Adrenal gland (tissue), 9 donors: ENCODE measurements at regions not wholly inside any gene's neighbourhood (a gene's known extent, or its start where the extent isn't known, plus 50 kb on each side); places are given as distances from the start of the nearest gene placed in this dataset.

Source experiments
- DNase-seq, 7 donors: peaks; one replicate each; pipeline ENCODE4 v3.0.0-alpha.2; 2019 to 2020
- H3K27ac ChIP-seq, 5 donors: fragments of 200-600 bp; sonication (generic) in 4 of 5; 1 replicate in 3 of 5; 2 replicates in 2 of 5; pipeline versions ENCODE4 v1.5.1 to v1.8.0; 2016 to 2020; ENCODE audit warnings: mild to moderate bottlenecking in 1 of 5
- H3K27me3 ChIP-seq: fragments of 200-600 bp; 2 replicates; pipeline ENCODE4 v1.8.0; 2021
- H3K36me3 ChIP-seq, 2 donors: fragments of 200-600 bp; replicated peaks in 1 of 2; 1 replicate in 1 of 2; 2 replicates in 1 of 2; pipeline versions ENCODE4 v1.5.1 to v1.8.0; 2018 to 2022
- H3K4me1 ChIP-seq, 2 donors: fragments of 200-600 bp; replicated peaks in 1 of 2; 1 replicate in 1 of 2; 2 replicates in 1 of 2; pipeline versions ENCODE4 v1.5.1 to v1.8.0; 2018 to 2021
- H3K4me3 ChIP-seq, 4 donors: fragments of 200-600 bp; sonication (generic) in 3 of 4; one replicate each; pipeline ENCODE4 v1.5.1; 2016 to 2018
- H3K9me3 ChIP-seq, 3 donors: fragments of 200-600 bp; sonication (generic) in 1 of 3; replicated peaks in 1 of 3; 1 replicate in 2 of 3; 2 replicates in 1 of 3; pipeline versions ENCODE4 v1.5.1 to v1.8.0; 2016 to 2021
- POLR2A ChIP-seq, 2 donors: fragments of 450-650 bp; IDR thresholded peaks; one replicate each; pipeline ENCODE4 v1.6.1; 2017; ENCODE audit warnings: antibody characterized with exemption in 2 of 2, mild to moderate bottlenecking in 2 of 2, moderate library complexity in 1 of 2
- WGBS, 4 donors: extraction: QIAGEN DNeasy Blood & Tissue Kit in 2 of 4; methylation state at CpG; one replicate each; pipeline versions ENCODE4 v1.1.5 to v1.1.7; 2013 to 2017; 5-methylcytosine and 5-hydroxymethylcytosine counted together
- intact Hi-C, 2 donors: fragments of 100-400 bp; cut with DNase I; formaldehyde crosslinking; loops; one replicate each; pipeline versions ENCODE4 v1.14.1 to v1.15.0; 2022 to 2023
- TF ChIP-seq, protein P1 (sequence below), 6 experiments: fragments of 450-650 bp in 4 of 6; fragments of 200-600 bp in 2 of 6; sonication (generic) in 1 of 6; IDR thresholded peaks; 1 replicate in 5 of 6; 2 replicates in 1 of 6; pipeline versions ENCODE4 v1.5.1 to v1.8.0; 2016 to 2021; ENCODE audit warnings: antibody characterized with exemption in 6 of 6, mild to moderate bottlenecking in 2 of 6, moderate library complexity in 1 of 6
- donor health status: healthy with polysubstance abuse.
- donor health status: Bipolar disorder and iron deficiency.
- donor health status: DM: yes; HTN: yes; CAD: no.
- donor health status: DM: no; HTN: no; CAD: no.
- donor health status: DM: no; HTN: no; CAD: no.

DNA sequence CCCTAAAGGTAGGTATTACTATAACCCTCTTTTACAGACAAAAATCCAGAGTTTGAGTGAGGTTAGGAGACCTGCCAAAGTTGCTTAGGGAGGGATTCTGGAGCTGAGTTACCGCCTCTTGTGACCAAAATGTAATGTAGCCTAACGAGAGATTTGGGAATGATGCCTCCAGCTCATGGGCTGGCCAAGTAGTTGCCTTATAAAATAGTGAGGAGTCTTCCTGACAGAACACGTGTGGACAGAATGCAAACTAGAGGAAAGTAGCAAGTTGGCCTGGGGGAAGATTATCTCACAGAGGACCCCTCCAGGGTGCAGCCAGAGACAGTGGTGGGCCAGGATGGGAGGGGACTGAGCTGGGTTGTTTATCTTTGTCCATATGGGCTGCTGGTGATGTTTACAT lies 543.7 kb upstream of the CDH11 start:
- no peak for DNase-seq
- WGBS, 4 donors, result 75 to 78% (median 76%) methylated on average over 3 of the region's 3 CpGs
- no peaks in the 10 kb centered on the region for H3K27me3 ChIP-seq
- no peaks in the 10 kb centered on the region for H3K36me3 ChIP-seq
- no peak for TF ChIP-seq POLR2A (IDR thresholded peaks at IDR 0.05)
- TF ChIP-seq, protein P1, sequence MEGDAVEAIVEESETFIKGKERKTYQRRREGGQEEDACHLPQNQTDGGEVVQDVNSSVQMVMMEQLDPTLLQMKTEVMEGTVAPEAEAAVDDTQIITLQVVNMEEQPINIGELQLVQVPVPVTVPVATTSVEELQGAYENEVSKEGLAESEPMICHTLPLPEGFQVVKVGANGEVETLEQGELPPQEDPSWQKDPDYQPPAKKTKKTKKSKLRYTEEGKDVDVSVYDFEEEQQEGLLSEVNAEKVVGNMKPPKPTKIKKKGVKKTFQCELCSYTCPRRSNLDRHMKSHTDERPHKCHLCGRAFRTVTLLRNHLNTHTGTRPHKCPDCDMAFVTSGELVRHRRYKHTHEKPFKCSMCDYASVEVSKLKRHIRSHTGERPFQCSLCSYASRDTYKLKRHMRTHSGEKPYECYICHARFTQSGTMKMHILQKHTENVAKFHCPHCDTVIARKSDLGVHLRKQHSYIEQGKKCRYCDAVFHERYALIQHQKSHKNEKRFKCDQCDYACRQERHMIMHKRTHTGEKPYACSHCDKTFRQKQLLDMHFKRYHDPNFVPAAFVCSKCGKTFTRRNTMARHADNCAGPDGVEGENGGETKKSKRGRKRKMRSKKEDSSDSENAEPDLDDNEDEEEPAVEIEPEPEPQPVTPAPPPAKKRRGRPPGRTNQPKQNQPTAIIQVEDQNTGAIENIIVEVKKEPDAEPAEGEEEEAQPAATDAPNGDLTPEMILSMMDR (IDR thresholded peaks at IDR 0.05), result no peak
- H3K9me3 ChIP-seq, result no peaks in the 10 kb centered on the region
- H3K27ac ChIP-seq, result no peak overlapping the region
- H3K4me3 ChIP-seq, result no peak overlapping the region
- intact Hi-C loops, result no loop called here
- no peaks in the 10 kb centered on the region for H3K4me1 ChIP-seq

DNA sequence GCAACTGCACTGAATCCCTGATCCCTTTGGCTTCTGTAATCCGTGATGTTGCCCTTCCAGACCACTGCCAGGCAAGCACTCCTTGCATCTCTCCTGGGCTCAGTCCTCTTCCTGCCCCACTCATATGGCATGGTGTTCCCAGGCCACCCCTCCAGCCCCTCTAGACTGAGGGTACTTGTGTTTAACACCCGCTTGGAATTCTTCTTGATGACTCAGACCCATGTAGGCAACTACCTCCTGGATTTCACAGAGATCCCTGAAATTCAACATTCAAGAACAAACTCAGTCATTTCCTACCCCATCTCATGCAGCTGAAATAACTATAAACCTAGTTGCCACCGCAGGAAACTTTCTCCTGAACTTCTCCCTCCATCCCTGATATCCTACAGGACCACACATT lies 541.9 kb upstream of the CDH11 start:
- H3K9me3 ChIP-seq, result no peaks in the 10 kb centered on the region
- no peaks in the 10 kb centered on the region for H3K27me3 ChIP-seq
- H3K4me3 ChIP-seq, result no peak overlapping the region
- DNase-seq, result no peak
- H3K36me3 ChIP-seq, result no peaks in the 10 kb centered on the region
- TF ChIP-seq, protein P1 (IDR thresholded peaks at IDR 0.05), result no peak
- TF ChIP-seq POLR2A (IDR thresholded peaks at IDR 0.05), result no peak
- no peaks in the 10 kb centered on the region for H3K4me1 ChIP-seq
- 79 to 94% (median 91%) methylated on average over 3 of the region's 3 CpGs for WGBS, 4 donors
- intact Hi-C loops, result no loop called here
- no peak overlapping the region for H3K27ac ChIP-seq

DNA sequence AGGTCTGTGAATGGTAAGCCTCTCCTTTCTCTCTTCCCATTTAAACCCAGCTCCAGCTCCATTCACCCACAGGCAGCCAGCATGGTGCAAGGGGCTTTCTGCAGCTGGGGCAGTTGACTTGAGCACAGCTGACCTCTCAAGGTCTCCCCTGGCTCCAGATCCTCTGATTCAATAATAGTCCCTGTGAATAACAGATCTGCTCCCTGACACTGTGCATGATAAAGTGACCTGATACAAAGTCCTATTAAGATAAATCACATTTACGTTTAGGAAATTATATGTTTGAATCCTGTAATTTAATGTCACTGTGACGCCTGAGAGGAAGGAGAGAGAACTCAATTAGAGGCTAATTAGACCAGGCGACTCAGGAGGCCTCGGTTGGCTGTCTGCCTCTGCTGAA lies 540.4 kb upstream of the CDH11 start:
- 77 to 83% (median 78%) methylated on average over 4 of the region's 4 CpGs for WGBS, 4 donors
- no peak for DNase-seq
- Histone ChIP-seq H3K4me1 (no peaks in the 10 kb centered on the region), H3K27ac (no peak overlapping the region), H3K27me3 (no peaks in the 10 kb centered on the region), H3K9me3 (no peaks in the 10 kb centered on the region), H3K36me3 (no peaks in the 10 kb centered on the region), H3K4me3 (no peak overlapping the region)
- TF ChIP-seq, protein P1 (IDR thresholded peaks at IDR 0.05), result no peak
- TF ChIP-seq POLR2A (IDR thresholded peaks at IDR 0.05), result no peak
- intact Hi-C loops, result no loop called here

DNA sequence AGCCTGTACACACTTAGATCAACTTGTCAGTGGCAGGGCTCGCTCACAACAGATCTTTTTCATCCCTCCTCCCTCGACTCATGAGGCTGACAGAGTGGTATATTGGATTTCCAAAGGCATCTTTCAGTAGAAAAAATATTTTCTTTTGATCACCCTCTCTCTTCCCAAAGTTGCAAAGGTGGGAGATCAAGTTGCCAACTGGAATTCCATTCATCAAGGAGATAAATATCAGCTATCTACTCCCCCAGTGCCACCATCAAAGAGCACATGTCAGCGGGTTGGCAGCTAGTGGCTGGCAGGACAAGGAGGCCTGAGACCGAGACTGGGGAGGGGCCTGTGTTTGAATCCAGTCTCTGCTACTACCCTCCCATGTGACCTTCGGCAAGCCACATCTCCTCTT lies 539.7 kb upstream of the CDH11 start:
- DNase-seq, result no peak
- no peak overlapping the region for H3K27ac ChIP-seq
- no peaks in the 10 kb centered on the region for H3K27me3 ChIP-seq
- 79 to 93% (median 83%) methylated on average over 5 of the region's 5 CpGs for WGBS, 4 donors
- H3K4me1 ChIP-seq, result no peaks in the 10 kb centered on the region
- no peaks in the 10 kb centered on the region for H3K9me3 ChIP-seq
- no peak overlapping the region for H3K4me3 ChIP-seq
- TF ChIP-seq POLR2A (IDR thresholded peaks at IDR 0.05), result no peak
- TF ChIP-seq, protein P1 (IDR thresholded peaks at IDR 0.05), result no peak
- intact Hi-C loops, result no loop called here
- H3K36me3 ChIP-seq, result no peaks in the 10 kb centered on the region
